ENCODE measurements at regions not wholly inside any gene's neighbourhood (a gene's known extent, or its start where the extent isn't known, plus 50 kb on each side); places are given as distances from the start of the nearest gene placed in this dataset.

- ChIA-PET CTCF (interaction anchor here (0.7 kb wide), 1 partner anchor 72 kb away, joined by 3 read pairs; no protein-coding TSS in a partner anchor), POLR2A (ENCODE audit: low non-redundant PET) (no interaction called here)
- DNase-seq (ENCODE audit: low spot score) = no peak
- H3K27ac ChIP-seq = no peak overlapping the region
- no peak for TF ChIP-seq CTCF (conservative IDR thresholded peaks at IDR 0.05; ENCODE audit: low read depth)
Observed at GRCh38 chr16:5791011-5791657, 693.5 kb upstream of the EEF2KMT start.

GRCh38 chr16:5790512-5790911 lies 692.9 kb upstream of the EEF2KMT start:
- no peak for TF ChIP-seq CTCF (conservative IDR thresholded peaks at IDR 0.05; ENCODE audit: low read depth)
- POLR2A ChIA-PET (ENCODE audit: low non-redundant PET) = no interaction called here
- DNase-seq (ENCODE audit: low spot score) = no peak
- H3K27ac ChIP-seq = no peak overlapping the region
- CTCF ChIA-PET = interaction anchor here (0.7 kb wide), 1 partner anchor 73 kb away, joined by 3 read pairs; no protein-coding TSS in a partner anchor

- ChIA-PET POLR2A (ENCODE audit: low non-redundant PET) (no interaction called here), CTCF (no interaction called here)
- H3K27ac ChIP-seq = no peak overlapping the region
- no peak for TF ChIP-seq CTCF (conservative IDR thresholded peaks at IDR 0.05; ENCODE audit: low read depth)
- no peak for DNase-seq (ENCODE audit: low spot score)
Observed at GRCh38 chr16:5789033-5789432, 691.4 kb upstream of the EEF2KMT start.

- DNase-seq (ENCODE audit: low spot score) = no peak
- CTCF ChIA-PET = no interaction called here
- POLR2A ChIA-PET (ENCODE audit: low non-redundant PET) = no interaction called here
- no peak for TF ChIP-seq CTCF (conservative IDR thresholded peaks at IDR 0.05; ENCODE audit: low read depth)
- H3K27ac ChIP-seq = no peak overlapping the region
Observed at GRCh38 chr16:5781436-5781835, 683.8 kb upstream of the EEF2KMT start.

- no peak for DNase-seq (ENCODE audit: low spot score)
- ChIA-PET CTCF (no interaction called here), POLR2A (ENCODE audit: low non-redundant PET) (no interaction called here)
- TF ChIP-seq CTCF (conservative IDR thresholded peaks at IDR 0.05; ENCODE audit: low read depth) = no peak
- no peak overlapping the region for H3K27ac ChIP-seq
Observed at GRCh38 chr16:5776876-5777275, 679.3 kb upstream of the EEF2KMT start.

GRCh38 chr16:5775916-5776315 lies 678.3 kb upstream of the EEF2KMT start:
- TF ChIP-seq CTCF (conservative IDR thresholded peaks at IDR 0.05; ENCODE audit: low read depth) = no peak
- ChIA-PET POLR2A (ENCODE audit: low non-redundant PET) (no interaction called here), CTCF (interaction anchor here (0.6 kb wide), 1 partner anchor 182 kb away, joined by 4 read pairs; no protein-coding TSS in a partner anchor)
- no peak overlapping the region for H3K27ac ChIP-seq
- no peak for DNase-seq (ENCODE audit: low spot score)

All from RWPE1 (cell line).